ENCODE measurements at regions not wholly inside any gene's neighbourhood (a gene's known extent, or its start where the extent isn't known, plus 50 kb on each side); places are given as distances from the start of the nearest gene placed in this dataset.

DNA sequence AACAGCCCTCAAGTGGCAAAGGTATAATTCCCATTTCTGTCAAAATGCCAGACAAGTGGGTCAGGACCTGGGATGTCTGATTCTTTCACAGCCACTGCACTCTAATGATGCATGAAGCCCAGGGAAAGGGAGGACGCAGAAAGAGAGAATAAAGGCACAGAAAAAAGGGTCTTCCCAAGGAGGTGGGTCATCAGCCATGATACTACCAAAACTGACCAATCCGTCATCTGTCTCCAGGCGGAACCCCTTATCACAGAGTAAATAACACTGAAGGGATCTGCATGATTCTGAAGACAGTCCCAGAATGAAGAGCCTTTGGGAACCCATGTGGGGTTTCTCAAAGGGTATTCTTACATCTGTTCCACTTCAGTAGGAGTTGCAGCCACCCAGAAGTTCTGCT lies 73.8 kb upstream of the OPCML start:
- Histone ChIP-seq H3K4ac (ENCODE audit: low read depth, low read length) (no peak overlapping the region), H2BK20ac (ENCODE audit: low read depth, low read length) (no peak overlapping the region), H2AFZ (replicated peaks; ENCODE audit: low read length, poor library complexity) (no peak overlapping the region), H3K4me2 (ENCODE audit: low read depth, low read length) (no peak overlapping the region), H2AK9ac (replicated peaks; ENCODE audit: low read depth, low read length, poor library complexity) (no peak overlapping the region), H3K4me3 (ENCODE audit: insufficient read depth, low read depth, low read length) (no peak overlapping the region), H2BK5ac (ENCODE audit: low read depth, low read length, poor library complexity, severe bottlenecking) (no peak overlapping the region), H3K27me3 (ENCODE audit: control insufficient read depth, insufficient read depth, low read length) (no peaks in the 10 kb centered on the region), H3K27ac (ENCODE audit: insufficient read depth, low read length) (no peak overlapping the region), H3K23ac (ENCODE audit: low read depth, low read length) (no peak overlapping the region), H3K9me3 (ENCODE audit: control insufficient read depth, insufficient read depth, low read length) (peaks cover 36% of the 10 kb centered on the region), H3K79me1 (ENCODE audit: low read depth in 1 of 2, low read length in 2 of 2) (no peaks in the 10 kb centered on the region), H3K4me1 (ENCODE audit: control insufficient read depth, insufficient read depth, low read length) (no peaks in the 10 kb centered on the region), H3K36me3 (ENCODE audit: control insufficient read depth, insufficient read depth, low read length) (no peaks in the 10 kb centered on the region), H2BK15ac (ENCODE audit: low read depth, low read length) (no peak overlapping the region), H4K5ac (ENCODE audit: low read depth, low read length) (no peak overlapping the region), H3K9me1 (ENCODE audit: insufficient read depth, low read length) (no peaks in the 10 kb centered on the region), H4K8ac (ENCODE audit: low read depth in 2 of 2, low read length in 2 of 2) (no peak overlapping the region), H2AK5ac (ENCODE audit: low read depth, low read length) (no peak overlapping the region), H2BK120ac (ENCODE audit: low read depth, low read length) (no peak overlapping the region), H3K9ac (ENCODE audit: low read depth, low read length) (no peak overlapping the region), H3K56ac (ENCODE audit: extremely low read depth, insufficient read depth, low read length) (no peak overlapping the region), H3K18ac (ENCODE audit: low read depth, low read length) (no peak overlapping the region), H4K91ac (ENCODE audit: insufficient read depth, low read depth, low read length) (no peak overlapping the region), H4K20me1 (ENCODE audit: insufficient read depth, low read length) (no peaks in the 10 kb centered on the region), H3K14ac (replicated peaks; ENCODE audit: low read depth, low read length) (no peak overlapping the region)
- no CpG with 5 or more reads among the region's 3 CpGs for WGBS, 2 experiments (ENCODE audit: extremely low coverage in 2 of 2, insufficient read length in 1 of 2)
- ATAC-seq (ENCODE audit: low read depth) (no peak), DNase-seq (no peak)
- TF ChIP-seq BHLHE40 (IDR thresholded peaks at IDR 0.05; ENCODE audit: low read depth, low read length) (no peak), CTCF (conservative IDR thresholded peaks at IDR 0.05; ENCODE audit: low read depth, low read length) (no peak), MAFK (IDR thresholded peaks at IDR 0.05; ENCODE audit: low read depth, low read length) (no peak), NFE2L2 (IDR thresholded peaks at IDR 0.05; ENCODE audit: low read depth, low read length) (no peak), MAZ (IDR thresholded peaks at IDR 0.05; ENCODE audit: borderline replicate concordance, low read depth, low read length) (no peak), RCOR1 (IDR thresholded peaks at IDR 0.05; ENCODE audit: insufficient replicate concordance, low read length) (no peak), POLR2A (IDR thresholded peaks at IDR 0.05; ENCODE audit: low read depth, low read length) (no peak), CEBPB (IDR thresholded peaks at IDR 0.05; ENCODE audit: low read depth, low read length) (no peak), MXI1 (IDR thresholded peaks at IDR 0.05; ENCODE audit: borderline replicate concordance, low read depth, low read length) (no peak), SMC3 (IDR thresholded peaks at IDR 0.05; ENCODE audit: low read depth, low read length) (no peak), CHD1 (IDR thresholded peaks at IDR 0.05; ENCODE audit: low read depth, low read length) (no peak), RAD21 (IDR thresholded peaks at IDR 0.05; ENCODE audit: low read length) (no peak)
- TF ChIP-seq, protein P1, sequence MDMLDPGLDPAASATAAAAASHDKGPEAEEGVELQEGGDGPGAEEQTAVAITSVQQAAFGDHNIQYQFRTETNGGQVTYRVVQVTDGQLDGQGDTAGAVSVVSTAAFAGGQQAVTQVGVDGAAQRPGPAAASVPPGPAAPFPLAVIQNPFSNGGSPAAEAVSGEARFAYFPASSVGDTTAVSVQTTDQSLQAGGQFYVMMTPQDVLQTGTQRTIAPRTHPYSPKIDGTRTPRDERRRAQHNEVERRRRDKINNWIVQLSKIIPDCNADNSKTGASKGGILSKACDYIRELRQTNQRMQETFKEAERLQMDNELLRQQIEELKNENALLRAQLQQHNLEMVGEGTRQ (IDR thresholded peaks at IDR 0.05; ENCODE audit: low read depth, low read length): no peak
- TF ChIP-seq, protein P2, sequence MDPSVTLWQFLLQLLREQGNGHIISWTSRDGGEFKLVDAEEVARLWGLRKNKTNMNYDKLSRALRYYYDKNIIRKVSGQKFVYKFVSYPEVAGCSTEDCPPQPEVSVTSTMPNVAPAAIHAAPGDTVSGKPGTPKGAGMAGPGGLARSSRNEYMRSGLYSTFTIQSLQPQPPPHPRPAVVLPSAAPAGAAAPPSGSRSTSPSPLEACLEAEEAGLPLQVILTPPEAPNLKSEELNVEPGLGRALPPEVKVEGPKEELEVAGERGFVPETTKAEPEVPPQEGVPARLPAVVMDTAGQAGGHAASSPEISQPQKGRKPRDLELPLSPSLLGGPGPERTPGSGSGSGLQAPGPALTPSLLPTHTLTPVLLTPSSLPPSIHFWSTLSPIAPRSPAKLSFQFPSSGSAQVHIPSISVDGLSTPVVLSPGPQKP (IDR thresholded peaks at IDR 0.05; ENCODE audit: borderline replicate concordance, low read depth, low read length): no peak
- dilution Hi-C loops (cut with HindIII; ENCODE audit: low sequenced_read_pairs, unreplicated experiment): no loop called here
- in situ Hi-C loops (cut with MboI; ENCODE audit: low sequenced_read_pairs): no loop called here
- intact Hi-C loops (cut with micrococcal nuclease): no loop called here
- ChIA-PET POLR2A (ENCODE audit: unreplicated experiment) (no interaction called here), CTCF (no interaction called here)
- no TSS peak for BruUV-seq (replicated peaks)
